ENCODE measurements at regions not wholly inside any gene's neighbourhood (a gene's known extent, or its start where the extent isn't known, plus 50 kb on each side); places are given as distances from the start of the nearest gene placed in this dataset.

GRCh38 chr2:128501700-128502099, 183.0 kb upstream of the HS6ST1 start:
- no peaks in the 10 kb centered on the region for H3K4me1 ChIP-seq (ENCODE audit: control insufficient read depth, insufficient read depth, low read length)
- H3K27ac ChIP-seq (ENCODE audit: low read depth, low read length) = no peak overlapping the region
- H3K36me3 ChIP-seq (ENCODE audit: control insufficient read depth, insufficient read depth, low read length) = no peaks in the 10 kb centered on the region
- H3K9ac ChIP-seq (ENCODE audit: low read depth, low read length) = no peak overlapping the region
- no peak overlapping the region for H3K4me3 ChIP-seq (ENCODE audit: low read depth, low read length)
- no peaks in the 10 kb centered on the region for H3K9me3 ChIP-seq (ENCODE audit: control insufficient read depth, insufficient read depth, low read length)
- H3K27me3 ChIP-seq (ENCODE audit: control insufficient read depth, insufficient read depth, low read length) = no peaks in the 10 kb centered on the region

GRCh38 chr2:128502200-128502599, 183.5 kb upstream of the HS6ST1 start:
- Histone ChIP-seq H3K9me3 (ENCODE audit: control insufficient read depth, insufficient read depth, low read length) (no peaks in the 10 kb centered on the region), H3K4me3 (ENCODE audit: low read depth, low read length) (no peak overlapping the region), H3K27me3 (ENCODE audit: control insufficient read depth, insufficient read depth, low read length) (no peaks in the 10 kb centered on the region), H3K36me3 (ENCODE audit: control insufficient read depth, insufficient read depth, low read length) (no peaks in the 10 kb centered on the region), H3K9ac (ENCODE audit: low read depth, low read length) (no peak overlapping the region), H3K27ac (ENCODE audit: low read depth, low read length) (no peak overlapping the region), H3K4me1 (ENCODE audit: control insufficient read depth, insufficient read depth, low read length) (no peaks in the 10 kb centered on the region)

GRCh38 chr2:128502638-128503246, 184.1 kb upstream of the HS6ST1 start:
- Histone ChIP-seq H3K27ac (ENCODE audit: low read depth, low read length) (no peak overlapping the region), H3K4me1 (ENCODE audit: control insufficient read depth, insufficient read depth, low read length) (no peaks in the 10 kb centered on the region), H3K9ac (ENCODE audit: low read depth, low read length) (no peak overlapping the region)

GRCh38 chr2:128503399-128504245, 185.0 kb upstream of the HS6ST1 start:
- Histone ChIP-seq H3K36me3 (ENCODE audit: control insufficient read depth, insufficient read depth, low read length) (no peaks in the 10 kb centered on the region), H3K4me1 (ENCODE audit: control insufficient read depth, insufficient read depth, low read length) (no peaks in the 10 kb centered on the region), H3K9ac (ENCODE audit: low read depth, low read length) (no peak overlapping the region), H3K9me3 (ENCODE audit: control insufficient read depth, insufficient read depth, low read length) (no peaks in the 10 kb centered on the region), H3K27ac (ENCODE audit: low read depth, low read length) (no peak overlapping the region), H3K4me3 (ENCODE audit: low read depth, low read length) (no peak overlapping the region), H3K27me3 (ENCODE audit: control insufficient read depth, insufficient read depth, low read length) (no peaks in the 10 kb centered on the region)

More at GRCh38 chr2:128502638-128503246, 184.1 kb upstream of the HS6ST1 start:
- Histone ChIP-seq H3K36me3 (ENCODE audit: control insufficient read depth, insufficient read depth, low read length) (no peaks in the 10 kb centered on the region), H3K27me3 (ENCODE audit: control insufficient read depth, insufficient read depth, low read length) (no peaks in the 10 kb centered on the region), H3K9me3 (ENCODE audit: control insufficient read depth, insufficient read depth, low read length) (no peaks in the 10 kb centered on the region), H3K4me3 (ENCODE audit: low read depth, low read length) (no peak overlapping the region)

- Histone ChIP-seq H3K27ac (ENCODE audit: low read depth, low read length) (no peak overlapping the region), H3K9me3 (ENCODE audit: control insufficient read depth, insufficient read depth, low read length) (no peaks in the 10 kb centered on the region), H3K36me3 (ENCODE audit: control insufficient read depth, insufficient read depth, low read length) (no peaks in the 10 kb centered on the region), H3K9ac (ENCODE audit: low read depth, low read length) (no peak overlapping the region), H3K4me3 (ENCODE audit: low read depth, low read length) (no peak overlapping the region), H3K27me3 (ENCODE audit: control insufficient read depth, insufficient read depth, low read length) (no peaks in the 10 kb centered on the region), H3K4me1 (ENCODE audit: control insufficient read depth, insufficient read depth, low read length) (no peaks in the 10 kb centered on the region)
These were observed 185.8 kb upstream of the HS6ST1 start for GRCh38 chr2:128504246-128505149.

- Histone ChIP-seq H3K27ac (ENCODE audit: low read depth, low read length) (no peak overlapping the region), H3K27me3 (ENCODE audit: control insufficient read depth, insufficient read depth, low read length) (no peaks in the 10 kb centered on the region), H3K9ac (ENCODE audit: low read depth, low read length) (no peak overlapping the region), H3K9me3 (ENCODE audit: control insufficient read depth, insufficient read depth, low read length) (no peaks in the 10 kb centered on the region), H3K4me3 (ENCODE audit: low read depth, low read length) (no peak overlapping the region), H3K4me1 (ENCODE audit: control insufficient read depth, insufficient read depth, low read length) (no peaks in the 10 kb centered on the region), H3K36me3 (ENCODE audit: control insufficient read depth, insufficient read depth, low read length) (no peaks in the 10 kb centered on the region)
These were observed 186.5 kb upstream of the HS6ST1 start for GRCh38 chr2:128505150-128505490.

GRCh38 chr2:128505575-128506526, 187.2 kb upstream of the HS6ST1 start:
- H3K36me3 ChIP-seq (ENCODE audit: control insufficient read depth, insufficient read depth, low read length) = no peaks in the 10 kb centered on the region
- no peak overlapping the region for H3K4me3 ChIP-seq (ENCODE audit: low read depth, low read length)
- H3K9ac ChIP-seq (ENCODE audit: low read depth, low read length) = no peak overlapping the region
- no peaks in the 10 kb centered on the region for H3K27me3 ChIP-seq (ENCODE audit: control insufficient read depth, insufficient read depth, low read length)
- H3K9me3 ChIP-seq (ENCODE audit: control insufficient read depth, insufficient read depth, low read length) = no peaks in the 10 kb centered on the region
- H3K27ac ChIP-seq (ENCODE audit: low read depth, low read length) = no peak overlapping the region
- H3K4me1 ChIP-seq (ENCODE audit: control insufficient read depth, insufficient read depth, low read length) = no peaks in the 10 kb centered on the region

GRCh38 chr2:128506534-128506933, 187.9 kb upstream of the HS6ST1 start:
- Histone ChIP-seq H3K9me3 (ENCODE audit: control insufficient read depth, insufficient read depth, low read length) (no peaks in the 10 kb centered on the region), H3K27me3 (ENCODE audit: control insufficient read depth, insufficient read depth, low read length) (no peaks in the 10 kb centered on the region), H3K9ac (ENCODE audit: low read depth, low read length) (no peak overlapping the region), H3K4me3 (ENCODE audit: low read depth, low read length) (no peak overlapping the region), H3K4me1 (ENCODE audit: control insufficient read depth, insufficient read depth, low read length) (no peaks in the 10 kb centered on the region), H3K36me3 (ENCODE audit: control insufficient read depth, insufficient read depth, low read length) (no peaks in the 10 kb centered on the region), H3K27ac (ENCODE audit: low read depth, low read length) (no peak overlapping the region)

- no peaks in the 10 kb centered on the region for H3K4me1 ChIP-seq (ENCODE audit: control insufficient read depth, insufficient read depth, low read length)
- no peaks in the 10 kb centered on the region for H3K27me3 ChIP-seq (ENCODE audit: control insufficient read depth, insufficient read depth, low read length)
- H3K4me3 ChIP-seq (ENCODE audit: low read depth, low read length) = no peak overlapping the region
- H3K9me3 ChIP-seq (ENCODE audit: control insufficient read depth, insufficient read depth, low read length) = no peaks in the 10 kb centered on the region
- H3K9ac ChIP-seq (ENCODE audit: low read depth, low read length) = no peak overlapping the region
- H3K36me3 ChIP-seq (ENCODE audit: control insufficient read depth, insufficient read depth, low read length) = no peaks in the 10 kb centered on the region
- no peak overlapping the region for H3K27ac ChIP-seq (ENCODE audit: low read depth, low read length)
These were observed 192.2 kb upstream of the HS6ST1 start for GRCh38 chr2:128510701-128511397.
